ENCODE measurements at regions not wholly inside any gene's neighbourhood (a gene's known extent, or its start where the extent isn't known, plus 50 kb on each side); places are given as distances from the start of the nearest gene placed in this dataset.
A peak's percentile ranks its signal among the peaks of the same experiment; 100 is the strongest.

GRCh38 chr5:72624641-72625236 lies 117.5 kb upstream of the ZNF366 start:
- Histone ChIP-seq H3K9me3 (no peaks in the 10 kb centered on the region), H3K27ac (no peak overlapping the region), H3K27me3 (no peaks in the 10 kb centered on the region), H3K4me1 (no peaks in the 10 kb centered on the region), H3K4me3 (no peak overlapping the region), H3K36me3 (no peaks in the 10 kb centered on the region)
- TF ChIP-seq EP300 (IDR thresholded peaks at IDR 0.05) (no peak), POLR2A (IDR thresholded peaks at IDR 0.05) (no peak), POLR2AphosphoS5 (IDR thresholded peaks at IDR 0.05) (no peak), CTCF (IDR thresholded peaks at IDR 0.05) (no peak)
- 23% methylated on average over 5 of the region's 5 CpGs for WGBS
- DNase-seq (ENCODE audit: low spot score in 2 of 2): no peak

GRCh38 chr5:72623936-72624335 lies 116.7 kb upstream of the ZNF366 start:
- no peaks in the 10 kb centered on the region for H3K36me3 ChIP-seq
- no peaks in the 10 kb centered on the region for H3K4me1 ChIP-seq
- DNase-seq (ENCODE audit: low spot score in 2 of 2): no peak
- H3K27ac ChIP-seq: no peak overlapping the region
- TF ChIP-seq POLR2AphosphoS5 (IDR thresholded peaks at IDR 0.05) (no peak), EP300 (IDR thresholded peaks at IDR 0.05) (no peak), CTCF (IDR thresholded peaks at IDR 0.05) (no peak), POLR2A (IDR thresholded peaks at IDR 0.05) (no peak)
- H3K4me3 ChIP-seq: no peak overlapping the region
- H3K9me3 ChIP-seq: no peaks in the 10 kb centered on the region
- no peaks in the 10 kb centered on the region for H3K27me3 ChIP-seq
- WGBS: 54% methylated on average over 2 of the region's 2 CpGs

GRCh38 chr5:72623323-72623722 lies 116.1 kb upstream of the ZNF366 start:
- 69% methylated on average over 6 of the region's 6 CpGs for WGBS
- Histone ChIP-seq H3K27ac (no peak overlapping the region), H3K36me3 (no peaks in the 10 kb centered on the region), H3K9me3 (no peaks in the 10 kb centered on the region), H3K27me3 (no peaks in the 10 kb centered on the region), H3K4me3 (no peak overlapping the region), H3K4me1 (no peaks in the 10 kb centered on the region)
- TF ChIP-seq CTCF (IDR thresholded peaks at IDR 0.05) (no peak), EP300 (IDR thresholded peaks at IDR 0.05) (no peak), POLR2A (IDR thresholded peaks at IDR 0.05) (no peak)
- no peak for DNase-seq (ENCODE audit: low spot score in 2 of 2)

- DNase-seq (ENCODE audit: low spot score in 2 of 2): no peak
- TF ChIP-seq EP300 (IDR thresholded peaks at IDR 0.05): no peak
- TF ChIP-seq CTCF (IDR thresholded peaks at IDR 0.05): no peak
- no peak for TF ChIP-seq POLR2A (IDR thresholded peaks at IDR 0.05)
- TF ChIP-seq POLR2AphosphoS5 (IDR thresholded peaks at IDR 0.05): no peak
Observed at GRCh38 chr5:72622170-72622760, 115.1 kb upstream of the ZNF366 start.

GRCh38 chr5:72621576-72621975 lies 114.4 kb upstream of the ZNF366 start:
- Histone ChIP-seq H3K9me3 (no peaks in the 10 kb centered on the region), H3K27ac (no peak overlapping the region), H3K4me1 (no peaks in the 10 kb centered on the region), H3K27me3 (no peaks in the 10 kb centered on the region), H3K36me3 (no peaks in the 10 kb centered on the region), H3K4me3 (no peak overlapping the region)
- TF ChIP-seq EP300 (IDR thresholded peaks at IDR 0.05) (no peak), CTCF (IDR thresholded peaks at IDR 0.05) (no peak), POLR2AphosphoS5 (IDR thresholded peaks at IDR 0.05) (no peak), POLR2A (IDR thresholded peaks at IDR 0.05) (no peak)
- WGBS: 86% methylated on average over 1 of the region's 1 CpG
- DNase-seq (ENCODE audit: low spot score in 2 of 2): no peak

More at GRCh38 chr5:72622170-72622760, 115.1 kb upstream of the ZNF366 start:
- Histone ChIP-seq H3K4me1 (no peaks in the 10 kb centered on the region), H3K36me3 (no peaks in the 10 kb centered on the region), H3K9me3 (no peaks in the 10 kb centered on the region), H3K27me3 (no peaks in the 10 kb centered on the region), H3K4me3 (no peak overlapping the region), H3K27ac (peak overlapping the region; percentile 5)
- WGBS: 69% methylated on average over 5 of the region's 5 CpGs

Measured in suprapubic skin (tissue), 4 donors.